GM21717 (cell line): ENCODE measurements at regions not wholly inside any gene's neighbourhood (a gene's known extent, or its start where the extent isn't known, plus 50 kb on each side); places are given as distances from the start of the nearest gene placed in this dataset.
"Not testable (repeated sequence)": the region's sequence is repeated elsewhere in the genome, so short reads cannot be mapped to it uniquely, and the experiment has no call there.

ENCODE experiments used
- ATAC-seq: cut with Tn5 transposase; IDR thresholded peaks from one replicate; pipeline ENCODE4 v1.9.1; 2021; ENCODE audit warnings: mild to moderate bottlenecking, moderate library complexity; ENCODE audit not compliant: unreplicated experiment

- no peak for ATAC-seq
Observed at GRCh38 chr10:23493711-23494110, 54.8 kb downstream of the OTUD1 start.

DNA sequence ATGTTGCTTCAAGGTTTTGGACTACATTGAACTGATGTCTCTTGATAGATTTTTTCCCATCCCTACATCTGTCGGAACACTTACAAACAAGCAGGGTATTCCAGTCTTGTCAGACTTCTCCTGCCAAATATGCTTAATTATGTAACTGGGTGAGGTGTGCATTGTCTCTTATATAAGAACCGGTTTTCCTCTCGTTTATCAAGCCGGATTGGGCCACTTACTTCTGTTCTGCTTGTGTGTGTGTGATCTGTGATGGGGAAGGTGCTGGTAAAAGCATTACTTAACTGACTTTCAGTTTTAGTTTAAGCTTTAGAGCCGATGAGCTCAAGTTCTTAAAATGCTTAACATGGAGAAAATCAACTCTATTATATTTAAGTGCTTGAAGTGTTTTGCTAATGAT is 57.9 kb downstream of the OTUD1 start:
- no peak for ATAC-seq

DNA sequence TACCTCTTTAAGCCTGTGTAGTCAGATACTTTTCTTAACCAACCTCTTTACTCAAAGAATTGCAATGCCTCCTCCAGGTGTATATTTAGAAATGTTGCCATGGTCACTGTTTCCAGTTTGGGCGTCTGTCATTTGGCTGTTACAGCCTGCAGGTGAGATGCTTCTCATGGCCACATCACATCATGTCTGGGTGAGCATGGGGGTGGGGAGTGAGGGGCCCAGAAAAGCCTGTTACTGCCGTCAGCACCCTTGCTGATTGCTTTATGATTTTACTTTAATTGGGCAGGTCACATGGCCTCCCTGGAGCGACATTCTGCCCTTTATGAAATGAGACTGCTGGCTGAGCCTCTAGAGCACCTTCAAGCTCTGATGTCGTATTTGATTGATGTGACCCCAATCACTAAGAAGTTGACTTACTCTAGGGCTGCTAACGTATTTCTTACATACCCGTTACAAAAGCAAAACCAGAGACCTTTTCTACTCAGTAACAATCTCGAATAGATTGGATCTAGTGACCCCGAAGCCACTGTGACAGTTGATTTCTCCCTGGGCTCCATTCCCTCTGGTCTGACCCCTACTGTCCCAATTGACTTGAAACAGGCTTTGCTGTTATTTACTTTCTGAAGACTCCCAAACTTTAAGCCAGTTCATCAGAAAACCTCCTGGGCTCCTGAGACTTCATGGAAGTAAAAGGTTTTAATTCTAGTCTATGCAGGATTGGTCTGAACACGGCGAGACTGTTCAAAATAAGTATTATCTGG is 60.7 kb downstream of the OTUD1 start:
- ATAC-seq = no peak

- no peak for ATAC-seq
Observed at GRCh38 chr10:23505797-23506465, 67.1 kb downstream of the OTUD1 start.

- no peak for ATAC-seq
Observed at GRCh38 chr10:23512355-23513058, 73.6 kb downstream of the OTUD1 start.

GRCh38 chr10:23513621-23514020 is 74.7 kb downstream of the OTUD1 start:
- not testable (repeated sequence) for ATAC-seq

- no peak for ATAC-seq
Observed at GRCh38 chr10:23514321-23514720, 75.4 kb downstream of the OTUD1 start.

DNA sequence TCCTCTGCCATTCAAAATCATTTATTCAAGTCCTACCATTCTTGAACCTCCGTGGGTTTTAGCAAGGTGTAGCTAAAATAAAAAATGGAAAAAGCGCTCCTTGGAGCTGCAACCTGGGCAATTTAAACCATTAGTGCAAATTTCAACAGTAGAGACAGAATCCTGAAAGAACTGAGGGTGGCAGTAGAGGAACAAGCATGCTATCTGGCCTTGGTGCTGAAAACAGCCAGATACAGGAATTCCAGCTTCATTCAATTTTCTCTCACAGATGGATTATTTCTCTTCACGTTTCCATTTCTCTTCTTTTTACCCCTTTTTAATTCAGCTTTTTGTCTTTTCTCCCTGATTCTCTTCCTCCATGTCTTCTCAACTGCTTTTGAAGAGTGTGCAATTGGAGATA is 77.7 kb downstream of the OTUD1 start:
- ATAC-seq = no peak

DNA sequence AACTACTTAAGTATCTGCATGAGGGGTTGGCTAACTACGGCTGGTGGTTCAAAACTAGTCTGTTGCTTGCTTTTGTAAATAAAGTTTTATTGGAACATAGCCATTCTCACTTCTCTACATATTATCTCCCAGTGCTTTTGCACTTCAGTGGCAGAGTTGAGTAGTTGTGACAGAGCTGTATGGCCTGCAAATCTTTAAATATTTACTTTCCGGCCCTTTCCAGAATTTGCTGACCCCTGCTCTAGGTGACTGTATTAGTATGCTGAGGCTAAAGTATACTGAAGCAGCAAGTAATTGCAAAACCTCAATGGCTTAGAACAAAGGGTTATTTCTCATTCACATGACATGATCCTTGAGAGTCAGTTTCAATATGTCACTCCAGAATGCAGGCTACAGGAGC is 78.3 kb downstream of the OTUD1 start:
- no peak for ATAC-seq

- ATAC-seq = no peak
Observed at GRCh38 chr10:23521735-23522134, 82.9 kb downstream of the OTUD1 start.

DNA sequence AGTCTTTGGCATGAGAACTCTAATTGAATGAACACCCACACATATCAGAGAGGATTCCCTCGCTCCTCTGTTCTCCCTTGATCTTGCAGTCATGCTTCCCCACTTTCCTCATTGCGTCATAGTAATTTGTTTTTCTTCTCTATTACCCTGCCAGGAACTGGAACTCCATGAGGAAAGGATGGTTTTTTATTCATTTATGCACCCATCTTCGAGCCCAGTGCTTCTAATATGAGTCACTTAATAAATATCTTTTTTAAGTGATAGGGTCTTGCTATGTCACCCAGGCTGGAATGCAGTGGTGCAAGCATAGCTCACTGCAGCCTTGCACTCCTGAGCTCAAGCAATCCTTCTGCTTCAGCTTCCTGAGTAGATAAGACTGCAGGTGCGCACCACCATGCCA is 83.5 kb downstream of the OTUD1 start:
- ATAC-seq = no peak

- no peak for ATAC-seq
Observed at GRCh38 chr10:23523251-23523650, 84.4 kb downstream of the OTUD1 start.

- ATAC-seq = peak; percentile 55
Observed at GRCh38 chr10:23525406-23525805, 86.5 kb downstream of the OTUD1 start.

- ATAC-seq = no peak
Observed at GRCh38 chr10:23528419-23528818, 89.5 kb downstream of the OTUD1 start.

- ATAC-seq = no peak
Observed at GRCh38 chr10:23529625-23530024, 90.8 kb downstream of the OTUD1 start.

GRCh38 chr10:23530079-23530478 is 91.2 kb downstream of the OTUD1 start:
- no peak for ATAC-seq

DNA sequence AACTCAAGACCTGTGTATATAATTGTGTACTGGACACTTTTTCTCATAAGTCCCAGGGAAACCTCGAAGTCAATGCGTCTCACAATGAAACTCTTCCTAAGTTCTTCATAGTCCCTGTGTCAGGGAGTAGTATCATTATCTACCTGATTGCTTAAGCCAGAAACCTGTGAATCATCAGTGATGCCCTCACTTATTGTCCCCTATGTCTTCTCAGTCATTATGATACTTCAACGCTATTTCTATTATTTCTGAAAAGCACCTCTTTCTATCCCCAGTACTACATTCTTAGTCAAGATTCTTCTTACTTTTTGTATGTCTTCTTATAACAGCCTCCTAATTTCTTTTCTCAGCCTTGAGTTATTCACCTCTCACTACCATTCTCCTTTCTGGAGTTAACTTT is 94.3 kb downstream of the OTUD1 start:
- no peak for ATAC-seq

- no peak for ATAC-seq
Observed at GRCh38 chr10:23534326-23534725, 95.5 kb downstream of the OTUD1 start.

GRCh38 chr10:23534761-23535160 is 95.9 kb downstream of the OTUD1 start:
- ATAC-seq = no peak

- ATAC-seq = no peak
Observed at GRCh38 chr10:23535381-23535780, 96.5 kb downstream of the OTUD1 start.

DNA sequence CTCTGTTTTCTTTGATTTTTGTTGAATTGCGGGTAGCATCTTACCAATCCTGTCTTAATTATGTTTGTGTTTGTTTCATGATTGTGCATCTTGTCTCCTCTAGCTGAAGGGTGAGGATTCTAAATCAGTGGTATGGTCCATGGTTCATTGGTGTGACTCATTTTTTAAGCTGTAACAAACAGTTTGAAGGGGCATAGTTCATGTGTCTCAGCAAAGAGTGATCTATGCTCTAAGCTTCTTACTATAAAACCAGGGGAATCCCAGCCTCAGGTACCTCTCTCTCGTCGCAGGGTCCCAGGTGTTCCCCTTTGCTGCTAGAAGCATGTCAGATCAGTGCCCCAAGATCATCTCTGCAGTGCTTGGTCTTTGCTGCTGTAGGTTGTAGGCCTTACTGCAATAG is 100.1 kb downstream of the OTUD1 start:
- no peak for ATAC-seq
